CD4-positive, alpha-beta T cell treated with Interleukin-17A for 4 hours (primary cell): ENCODE measurements at regions not wholly inside any gene's neighbourhood (a gene's known extent, or its start where the extent isn't known, plus 50 kb on each side); places are given as distances from the start of the nearest gene placed in this dataset.
"Not testable (repeated sequence)": the region's sequence is repeated elsewhere in the genome, so short reads cannot be mapped to it uniquely, and the experiment has no call there.

Source experiments
- DNase-seq: peaks from one replicate; pipeline ENCODE4 v3.0.0-alpha.2; 2020; ENCODE audit warnings: mixed read lengths

GRCh38 chr2:195124391-195125079 is 532.5 kb upstream of the SLC39A10 start:
- DNase-seq = no peak

- DNase-seq = no peak
Measured at GRCh38 chr2:195122653-195123052, 534.4 kb upstream of the SLC39A10 start.

GRCh38 chr2:195121341-195121740 is 535.7 kb upstream of the SLC39A10 start:
- DNase-seq = no peak

- DNase-seq = no peak
Measured at GRCh38 chr2:195119231-195119630, 537.8 kb upstream of the SLC39A10 start.

GRCh38 chr2:195118276-195118675 is 538.8 kb upstream of the SLC39A10 start:
- no peak for DNase-seq

- DNase-seq = no peak
Measured at GRCh38 chr2:195117011-195117410, 540.0 kb upstream of the SLC39A10 start.

- no peak for DNase-seq
Measured at GRCh38 chr2:195115738-195116137, 541.3 kb upstream of the SLC39A10 start.

GRCh38 chr2:195108182-195108581 is 548.8 kb upstream of the SLC39A10 start:
- DNase-seq = no peak

GRCh38 chr2:195106681-195107380 is 550.2 kb upstream of the SLC39A10 start:
- DNase-seq = no peak

- no peak for DNase-seq
Measured at GRCh38 chr2:195105581-195105980, 551.4 kb upstream of the SLC39A10 start.

GRCh38 chr2:195094330-195094729 is 562.7 kb upstream of the SLC39A10 start:
- no peak for DNase-seq

- no peak for DNase-seq
Measured at GRCh38 chr2:195092341-195092740, 564.7 kb upstream of the SLC39A10 start.

- DNase-seq = not testable (repeated sequence)
Measured at GRCh38 chr2:195072806-195073205, 584.2 kb upstream of the SLC39A10 start.

- no peak for DNase-seq
Measured at GRCh38 chr2:195057001-195057400, 600.0 kb upstream of the SLC39A10 start.

- DNase-seq = no peak
Measured at GRCh38 chr2:195055996-195056395, 601.0 kb upstream of the SLC39A10 start.

GRCh38 chr2:195051401-195051800 is 605.6 kb upstream of the SLC39A10 start:
- DNase-seq = no peak

GRCh38 chr2:195049372-195050031 is 607.5 kb upstream of the SLC39A10 start:
- DNase-seq = no peak

GRCh38 chr2:195047955-195048354 is 609.1 kb upstream of the SLC39A10 start:
- DNase-seq = no peak

GRCh38 chr2:195044801-195045200 is 612.2 kb upstream of the SLC39A10 start:
- no peak for DNase-seq

GRCh38 chr2:195038153-195038552 is 618.9 kb upstream of the SLC39A10 start:
- DNase-seq = no peak

GRCh38 chr2:195037045-195037444 is 620.0 kb upstream of the SLC39A10 start:
- DNase-seq = no peak

- no peak for DNase-seq
Measured at GRCh38 chr2:195031411-195031810, 625.6 kb upstream of the SLC39A10 start.

- DNase-seq = no peak
Measured at GRCh38 chr2:195029804-195030654, 627.0 kb upstream of the SLC39A10 start.
